DOHH2 (cell line): ENCODE measurements at regions not wholly inside any gene's neighbourhood (a gene's known extent, or its start where the extent isn't known, plus 50 kb on each side); places are given as distances from the start of the nearest gene placed in this dataset.

Experiments used
- EZH2phosphoT487 ChIP-seq: fragments of 200-600 bp; sonication (generic); IDR thresholded peaks from 2 replicates; pipeline ENCODE4 v1.6.1; 2017; ENCODE audit warnings: borderline replicate concordance, mild to moderate bottlenecking, antibody characterized with exemption, low read length, moderate library complexity, mixed read lengths
- TF ChIP-seq, protein P1 (sequence below): fragments of 200-600 bp; sonication (generic); IDR thresholded peaks from one replicate; pipeline ENCODE4 v1.5.1; 2014; ENCODE audit warnings: antibody characterized with exemption, mild to moderate bottlenecking, low read depth, low read length; ENCODE audit not compliant: poor library complexity, severe bottlenecking

DNA sequence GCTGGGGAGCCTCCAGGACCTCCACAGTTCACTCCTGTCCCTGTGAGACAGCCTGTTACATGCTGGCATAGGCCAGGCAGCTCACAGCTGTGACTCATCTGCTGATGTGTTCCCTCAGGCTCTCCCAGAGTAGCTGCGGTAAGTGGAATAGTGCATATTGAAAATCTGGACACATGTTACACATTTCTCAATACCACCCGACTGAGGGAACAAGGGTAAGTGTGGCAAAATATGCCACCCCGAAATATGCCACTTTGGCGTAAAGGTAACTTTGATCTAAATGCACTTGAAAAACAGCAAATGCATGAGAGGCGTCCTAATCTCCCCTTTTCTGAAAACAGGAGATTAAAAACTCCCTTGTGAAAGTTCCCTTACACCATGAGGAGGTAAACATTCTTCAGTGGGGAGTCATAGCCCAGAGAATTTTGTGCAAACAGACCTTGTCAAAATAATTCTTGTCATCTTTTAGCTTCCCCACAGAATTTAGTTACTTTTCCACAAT is 557.9 kb downstream of the CCDC85A start:
- TF ChIP-seq, protein P1, sequence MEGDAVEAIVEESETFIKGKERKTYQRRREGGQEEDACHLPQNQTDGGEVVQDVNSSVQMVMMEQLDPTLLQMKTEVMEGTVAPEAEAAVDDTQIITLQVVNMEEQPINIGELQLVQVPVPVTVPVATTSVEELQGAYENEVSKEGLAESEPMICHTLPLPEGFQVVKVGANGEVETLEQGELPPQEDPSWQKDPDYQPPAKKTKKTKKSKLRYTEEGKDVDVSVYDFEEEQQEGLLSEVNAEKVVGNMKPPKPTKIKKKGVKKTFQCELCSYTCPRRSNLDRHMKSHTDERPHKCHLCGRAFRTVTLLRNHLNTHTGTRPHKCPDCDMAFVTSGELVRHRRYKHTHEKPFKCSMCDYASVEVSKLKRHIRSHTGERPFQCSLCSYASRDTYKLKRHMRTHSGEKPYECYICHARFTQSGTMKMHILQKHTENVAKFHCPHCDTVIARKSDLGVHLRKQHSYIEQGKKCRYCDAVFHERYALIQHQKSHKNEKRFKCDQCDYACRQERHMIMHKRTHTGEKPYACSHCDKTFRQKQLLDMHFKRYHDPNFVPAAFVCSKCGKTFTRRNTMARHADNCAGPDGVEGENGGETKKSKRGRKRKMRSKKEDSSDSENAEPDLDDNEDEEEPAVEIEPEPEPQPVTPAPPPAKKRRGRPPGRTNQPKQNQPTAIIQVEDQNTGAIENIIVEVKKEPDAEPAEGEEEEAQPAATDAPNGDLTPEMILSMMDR, result no peak
- no peak for TF ChIP-seq EZH2phosphoT487
